GM21423 (cell line): ENCODE measurements at regions not wholly inside any gene's neighbourhood (a gene's known extent, or its start where the extent isn't known, plus 50 kb on each side); places are given as distances from the start of the nearest gene placed in this dataset.
"Not testable (repeated sequence)": the region's sequence is repeated elsewhere in the genome, so short reads cannot be mapped to it uniquely, and the experiment has no call there.

Experiments used
- ATAC-seq: cut with Tn5 transposase; IDR thresholded peaks from one replicate; pipeline ENCODE4 v1.9.1; 2021; ENCODE audit warnings: mild to moderate bottlenecking, moderate library complexity; ENCODE audit not compliant: unreplicated experiment

DNA sequence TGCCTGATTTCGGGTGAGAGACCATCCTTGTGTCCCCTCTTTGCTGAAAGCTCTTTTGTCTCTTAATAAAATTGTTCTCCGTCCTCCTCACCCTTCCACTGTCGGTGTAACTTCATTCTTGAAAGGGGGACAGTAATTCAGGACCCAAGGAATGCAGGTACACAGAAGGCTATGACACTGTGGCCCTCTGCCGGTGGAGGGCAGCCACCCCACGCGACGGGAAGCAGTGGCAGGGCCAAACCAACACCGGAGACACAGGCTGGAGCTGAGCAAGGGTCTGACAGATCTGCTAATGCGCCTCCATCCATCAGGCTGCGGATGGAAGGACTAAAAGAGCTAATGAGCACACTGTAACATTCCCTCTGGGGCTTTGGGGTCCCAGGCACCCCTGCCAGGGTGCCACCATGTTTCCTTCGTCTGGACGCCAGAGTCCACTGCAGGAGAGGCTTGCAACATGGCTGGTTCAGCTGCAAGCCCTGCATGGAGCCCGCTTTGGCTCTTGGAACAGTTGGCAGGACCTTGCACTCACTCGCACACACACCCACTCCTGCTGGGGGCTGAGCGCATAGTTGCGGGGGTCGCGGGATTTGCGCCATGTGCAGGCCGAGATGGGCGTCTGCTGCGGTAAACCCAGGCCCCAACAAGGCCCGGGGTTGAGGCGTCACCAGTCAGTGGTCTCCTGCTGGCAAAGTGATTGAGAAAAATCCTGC, 544.1 kb upstream of the CDH7 start:
- ATAC-seq, result no peak

DNA sequence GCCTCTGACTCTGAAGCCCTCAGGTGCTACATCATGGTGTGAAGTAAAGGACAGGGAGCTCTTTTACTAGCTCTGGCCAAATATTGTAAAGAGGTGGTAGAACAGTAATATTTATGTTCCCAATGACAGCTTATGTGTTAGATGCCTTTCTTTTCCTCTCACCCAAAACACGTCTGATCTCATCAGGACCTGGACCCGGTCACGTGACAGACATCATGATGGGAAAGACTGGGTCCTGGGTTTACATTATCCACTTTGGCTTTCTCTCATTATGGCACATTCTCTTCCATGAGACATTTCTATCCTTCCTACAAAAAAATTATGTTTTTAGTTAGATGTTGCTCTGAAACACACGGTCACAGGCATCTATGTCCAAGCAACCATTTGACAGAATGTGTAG, 548.7 kb upstream of the CDH7 start:
- no peak for ATAC-seq

DNA sequence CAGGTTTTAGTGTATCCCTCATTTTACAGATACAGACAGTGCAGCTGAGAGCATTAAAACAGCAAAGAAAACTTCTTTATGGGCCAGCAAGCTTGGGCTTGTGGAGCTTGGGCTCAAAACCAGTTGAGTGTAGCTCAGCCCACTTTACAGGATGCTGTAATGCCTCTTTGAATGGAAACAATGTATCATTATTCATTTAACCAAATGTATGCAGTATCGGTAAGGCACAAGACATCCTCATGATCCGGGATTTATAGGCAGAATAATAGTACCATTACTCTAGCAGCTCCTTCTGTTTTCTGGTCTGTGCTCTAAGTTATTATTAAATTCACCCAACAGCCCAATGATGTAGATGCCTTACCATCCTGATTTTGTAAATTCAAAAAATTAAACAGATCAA, 575.1 kb upstream of the CDH7 start:
- no peak for ATAC-seq

DNA sequence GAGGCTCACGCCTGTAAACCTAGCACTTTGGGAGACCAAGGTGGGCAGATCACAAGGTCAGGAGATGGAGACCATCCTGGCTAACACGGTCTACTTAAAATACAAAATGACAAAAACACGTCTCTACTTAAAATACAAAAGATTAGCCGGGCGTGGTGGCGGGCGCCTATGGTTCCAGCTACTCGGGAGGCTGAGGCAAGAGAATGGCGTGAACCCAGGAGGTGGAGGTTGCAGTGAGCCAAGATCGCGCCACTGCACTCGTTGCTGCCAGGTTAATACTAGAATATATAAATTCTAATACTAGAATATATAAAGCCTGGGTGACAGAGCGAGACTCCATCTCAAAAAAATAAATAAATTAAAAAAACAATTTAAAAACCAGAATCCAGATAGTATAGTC, 588.7 kb upstream of the CDH7 start:
- ATAC-seq, result not testable (repeated sequence)

DNA sequence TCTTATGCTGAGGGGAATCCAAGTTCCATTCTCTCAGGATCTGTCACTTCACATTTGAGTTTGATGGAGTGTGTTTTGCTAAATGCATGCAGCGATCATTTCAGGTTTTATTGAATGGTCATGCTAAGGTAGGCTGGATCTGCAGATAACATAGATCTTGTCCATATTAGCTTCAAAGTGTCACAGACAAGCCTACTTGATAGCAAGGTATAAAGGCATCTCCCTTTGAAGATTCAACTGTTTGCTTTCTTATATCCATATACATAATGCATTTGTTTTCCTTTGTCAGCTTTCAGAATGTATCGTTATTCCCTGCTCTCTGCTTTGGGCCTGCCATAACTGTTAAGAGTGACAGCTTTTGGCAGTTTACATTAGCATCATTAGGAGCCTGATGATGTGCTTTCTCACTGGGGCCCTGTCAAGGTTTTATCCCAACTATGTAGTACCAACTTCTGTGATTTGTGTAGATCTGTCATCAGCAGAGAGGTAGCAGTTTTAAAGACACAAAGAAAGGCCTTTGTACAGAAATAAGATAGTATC, 604.3 kb upstream of the CDH7 start:
- ATAC-seq, result no peak

DNA sequence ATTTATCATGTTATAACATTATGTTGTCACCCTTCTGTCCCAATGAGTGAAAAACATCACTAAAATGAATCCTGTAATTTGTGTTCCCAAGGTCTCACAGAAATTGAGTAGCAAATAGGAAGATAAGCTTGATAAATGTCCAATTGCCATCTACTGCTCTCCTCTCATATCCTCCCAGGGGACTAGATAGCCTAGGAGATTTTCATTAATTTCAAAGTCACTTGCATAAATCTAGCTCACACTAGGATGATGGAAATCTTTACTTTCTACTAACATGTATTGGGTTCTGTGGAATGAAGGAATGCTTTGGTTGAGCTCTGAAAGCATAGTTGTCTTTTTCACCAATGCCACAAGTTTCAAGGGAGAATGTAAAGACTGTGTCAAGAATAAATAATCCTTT, 605.5 kb upstream of the CDH7 start:
- no peak for ATAC-seq

DNA sequence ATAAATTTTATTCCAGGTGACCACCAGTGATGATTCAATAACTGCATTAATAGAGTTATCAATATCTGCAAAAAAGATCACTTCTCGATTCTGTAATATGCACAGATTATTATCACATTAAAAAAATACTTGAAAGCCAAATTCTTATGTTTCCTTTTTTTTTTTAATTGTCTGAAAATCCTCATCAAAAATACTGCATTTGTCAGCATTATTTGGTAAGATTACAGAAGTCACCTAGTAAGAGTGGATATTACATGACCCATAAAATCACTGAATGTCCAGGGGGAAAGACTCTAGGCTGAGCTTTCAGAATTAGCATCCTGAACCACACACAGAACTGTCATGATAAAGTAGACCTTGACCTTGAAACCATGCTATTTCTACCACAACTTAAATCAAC, 617.2 kb upstream of the CDH7 start:
- no peak for ATAC-seq

DNA sequence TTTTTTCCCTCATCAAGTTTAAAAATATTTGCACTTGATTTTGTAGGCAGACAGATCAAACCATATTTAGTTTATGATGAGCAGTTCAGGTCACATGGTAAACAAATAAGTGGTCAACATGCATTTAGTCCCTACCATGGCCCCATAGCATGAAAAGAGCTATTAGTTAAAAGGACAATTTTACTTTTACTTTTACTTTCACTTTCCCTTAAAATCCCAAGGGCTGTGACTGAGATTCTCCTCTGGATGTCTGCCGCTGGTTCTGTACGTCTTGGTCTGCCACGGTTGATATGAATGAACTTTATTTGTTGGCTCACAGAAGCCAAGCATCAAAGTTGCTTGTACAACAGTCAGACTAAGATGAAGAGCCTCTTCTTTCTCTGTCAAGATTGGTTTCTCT, 626.2 kb upstream of the CDH7 start:
- ATAC-seq, result no peak

DNA sequence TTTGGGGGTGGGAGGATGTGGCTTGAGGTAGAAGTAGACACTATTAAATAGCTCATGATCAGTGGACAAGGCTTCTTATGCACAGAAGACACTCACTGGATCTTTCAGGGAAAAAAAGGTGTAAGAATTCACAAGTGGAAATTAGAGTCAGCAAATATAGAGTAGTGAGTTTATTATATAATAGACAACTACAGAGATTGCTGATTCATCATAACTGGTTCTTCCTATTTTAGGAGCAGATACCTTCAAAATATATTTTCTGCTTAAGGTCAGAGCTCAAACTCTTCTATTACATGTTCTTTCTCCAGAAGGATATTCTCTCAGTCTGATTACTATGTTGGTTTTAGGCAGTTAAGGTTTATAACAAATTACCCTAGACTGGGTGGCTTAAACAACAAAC, 646.9 kb upstream of the CDH7 start:
- no peak for ATAC-seq

DNA sequence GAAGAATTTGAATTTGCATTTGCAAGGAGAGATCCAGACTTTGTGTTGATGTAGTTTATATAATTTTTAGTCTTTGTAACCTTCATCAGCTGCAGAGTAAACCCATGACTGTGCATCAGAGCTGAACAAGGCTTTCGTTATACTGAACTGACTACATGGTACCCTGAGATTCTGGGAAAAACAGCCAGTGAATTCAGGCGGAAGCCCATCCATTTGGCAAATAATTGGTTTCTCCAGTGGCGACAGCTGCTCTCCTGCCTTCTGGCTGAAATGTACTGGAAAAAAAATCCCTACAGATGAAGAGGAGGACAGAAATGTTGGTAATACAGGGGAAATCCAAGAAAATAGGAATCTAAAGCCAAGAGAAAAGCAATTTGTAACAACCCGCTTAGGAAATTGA, 657.5 kb upstream of the CDH7 start:
- ATAC-seq, result no peak

DNA sequence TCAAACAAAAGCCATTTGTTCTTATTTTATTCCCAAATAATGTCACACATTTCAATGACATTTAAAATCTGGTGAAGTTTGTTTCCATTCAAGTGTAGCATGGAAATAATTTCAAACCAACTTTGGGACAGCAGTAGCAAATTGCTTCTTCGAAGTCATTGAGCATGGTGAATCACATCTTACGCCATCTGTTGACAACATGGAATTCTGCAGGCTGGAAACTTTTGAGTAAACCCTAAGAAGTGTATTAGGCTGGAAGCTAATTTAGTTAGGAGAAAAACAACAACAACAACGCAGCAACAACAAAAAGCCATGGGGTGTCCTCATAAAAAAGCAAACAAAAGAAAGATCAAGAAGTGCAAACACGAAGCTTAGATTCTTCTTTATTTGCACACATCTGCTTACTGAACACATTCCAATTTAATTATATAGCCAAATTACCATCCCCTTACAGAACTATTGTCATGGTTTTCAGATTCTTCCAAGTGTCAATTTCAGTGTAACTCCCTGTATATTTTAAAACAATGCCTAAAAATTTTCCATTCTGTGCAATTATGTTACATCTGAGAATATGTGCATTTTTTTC, 659.0 kb upstream of the CDH7 start:
- no peak for ATAC-seq

DNA sequence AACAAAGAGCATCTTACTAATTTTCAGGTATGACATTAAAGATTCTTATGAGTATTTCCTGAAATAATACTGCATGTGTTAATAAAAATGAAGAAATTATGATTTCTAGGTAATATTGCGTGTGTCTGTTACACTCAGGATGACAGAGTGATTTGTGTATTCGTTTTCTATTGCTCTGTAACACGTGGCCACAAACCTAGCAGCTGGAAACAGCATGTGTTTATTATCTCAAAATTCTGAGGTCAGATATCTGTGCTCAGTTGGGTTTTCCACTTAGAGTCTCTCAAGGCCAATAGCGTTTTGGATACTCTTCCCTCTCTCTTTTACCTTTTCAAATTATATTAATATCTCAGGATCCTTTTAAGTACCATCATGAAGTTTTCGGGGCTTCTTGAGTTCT, 667.9 kb upstream of the CDH7 start:
- no peak for ATAC-seq

DNA sequence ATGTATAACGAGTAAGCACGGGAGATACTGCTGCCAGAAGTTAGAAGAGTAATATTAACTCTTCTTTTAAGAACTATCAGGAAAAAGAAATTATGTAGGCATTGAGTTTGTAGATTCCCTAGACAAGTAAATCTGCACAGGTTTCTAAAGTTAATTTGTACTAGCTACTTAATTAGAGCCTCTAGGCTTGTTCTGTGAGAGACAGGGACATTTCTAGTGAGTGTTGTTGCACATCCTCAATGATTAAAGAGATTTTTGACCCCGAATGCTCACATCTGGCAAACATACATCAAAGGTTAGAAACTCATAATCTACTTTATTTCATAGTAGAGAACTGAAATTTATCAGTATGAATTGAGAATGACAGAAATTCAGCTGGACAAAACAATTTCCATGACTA, 669.0 kb upstream of the CDH7 start:
- ATAC-seq, result no peak

DNA sequence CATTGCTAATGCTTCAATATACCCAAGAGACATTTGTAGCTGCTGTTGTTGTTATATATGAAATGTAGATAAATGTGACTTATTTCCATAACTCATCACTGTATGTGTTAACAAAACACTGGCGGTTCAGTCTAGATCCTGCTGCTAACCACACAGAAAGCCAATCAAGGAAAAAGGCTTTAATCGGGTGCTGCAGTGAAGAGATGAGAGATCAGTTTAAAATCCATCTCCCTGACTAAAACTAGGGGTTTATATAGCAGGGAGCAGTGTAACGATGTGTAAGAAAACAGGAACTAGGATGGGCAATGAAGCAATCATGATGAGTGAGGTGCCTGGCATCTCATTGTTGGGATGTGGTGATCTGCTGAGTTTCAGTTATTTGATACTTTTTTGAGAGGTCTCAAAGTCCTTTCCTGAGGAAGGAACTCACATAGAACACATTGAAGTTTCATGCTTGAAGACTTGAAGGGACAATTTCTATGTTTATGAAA, 677.7 kb upstream of the CDH7 start:
- ATAC-seq, result no peak

DNA sequence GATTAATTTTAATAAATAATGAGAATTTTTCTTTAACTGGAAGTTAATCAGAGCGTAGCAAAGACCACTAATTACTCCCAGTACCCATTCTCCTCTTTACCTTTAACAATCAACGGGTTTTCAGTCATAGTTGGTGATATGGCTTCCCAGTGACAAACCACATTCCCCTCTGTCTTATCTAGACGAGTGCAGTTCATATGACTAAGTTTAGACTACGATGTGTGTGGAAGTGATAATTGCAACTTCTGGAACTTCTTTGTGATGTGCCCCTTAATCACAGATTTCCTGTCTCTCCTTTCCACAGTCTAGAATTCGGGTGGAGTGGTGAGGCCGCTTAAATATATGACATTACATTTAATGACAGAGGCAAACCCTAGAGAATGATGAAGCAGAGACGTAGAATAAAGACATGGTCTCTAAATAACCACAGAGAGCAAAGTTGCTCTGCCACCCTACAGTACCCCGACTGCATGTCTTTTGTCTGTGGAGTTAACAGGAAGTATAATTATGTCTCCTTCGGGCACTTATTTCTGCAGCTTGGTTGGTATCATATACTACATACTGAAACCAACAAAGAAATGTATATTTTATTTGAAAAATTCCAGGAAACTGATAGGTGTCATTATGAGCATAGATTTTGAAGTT, 693.3 kb upstream of the CDH7 start:
- ATAC-seq, result no peak

DNA sequence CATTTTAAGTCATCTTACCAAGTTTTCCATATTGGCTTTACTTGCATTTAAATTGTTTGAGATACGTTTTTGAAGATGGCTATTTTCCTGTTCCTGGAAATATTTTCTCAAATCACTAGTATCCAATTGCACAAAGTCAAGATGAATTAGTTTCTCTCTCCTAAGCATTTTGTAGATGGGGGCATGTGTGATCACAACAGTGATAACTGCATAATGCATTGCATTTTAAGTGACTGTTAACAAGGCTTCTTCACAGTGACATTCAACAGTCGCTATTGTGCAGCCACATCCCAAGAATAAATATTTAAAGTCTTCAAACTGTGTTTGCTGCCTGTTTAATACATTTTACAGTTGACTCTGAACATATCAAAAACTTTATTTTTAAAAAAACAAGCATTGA, 694.2 kb upstream of the CDH7 start:
- ATAC-seq, result no peak

DNA sequence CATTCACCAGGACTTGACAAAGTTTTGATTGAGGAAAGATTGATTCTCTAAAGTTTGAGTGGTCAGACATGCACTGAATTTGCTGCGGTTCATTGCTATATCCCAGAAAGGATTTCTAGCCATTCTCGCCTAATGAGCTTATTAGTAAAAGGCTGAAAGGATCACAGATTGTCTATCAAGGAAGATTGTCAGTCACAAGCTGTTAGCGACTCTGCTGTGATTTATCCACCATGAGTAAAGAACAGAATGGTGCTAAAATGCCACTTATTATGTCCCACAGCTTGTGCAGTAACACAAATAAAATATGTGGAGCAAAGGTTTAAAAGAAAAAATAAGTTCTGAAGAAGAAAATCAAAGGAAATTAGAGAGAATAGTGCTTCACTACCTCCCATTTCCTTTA, 701.2 kb upstream of the CDH7 start:
- ATAC-seq, result no peak

DNA sequence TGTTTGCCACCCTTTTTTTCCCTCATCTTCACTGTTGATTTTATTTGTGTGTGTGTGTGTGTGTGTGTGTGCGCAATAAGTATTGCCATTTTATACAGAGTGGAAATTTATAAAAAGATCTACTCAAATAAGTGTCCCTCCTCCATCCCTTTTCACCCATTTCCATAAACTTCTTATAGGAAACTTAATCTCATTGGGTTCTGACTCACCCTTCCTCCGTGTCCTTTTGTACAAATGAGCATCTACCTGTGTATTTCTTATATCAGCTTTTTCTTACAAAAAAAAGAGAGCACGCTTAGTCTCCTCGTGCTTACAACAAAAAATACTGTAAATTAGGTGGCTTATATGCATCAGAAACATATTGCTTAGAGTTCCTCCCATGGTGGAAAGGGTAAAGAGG, 711.2 kb upstream of the CDH7 start:
- ATAC-seq, result no peak

DNA sequence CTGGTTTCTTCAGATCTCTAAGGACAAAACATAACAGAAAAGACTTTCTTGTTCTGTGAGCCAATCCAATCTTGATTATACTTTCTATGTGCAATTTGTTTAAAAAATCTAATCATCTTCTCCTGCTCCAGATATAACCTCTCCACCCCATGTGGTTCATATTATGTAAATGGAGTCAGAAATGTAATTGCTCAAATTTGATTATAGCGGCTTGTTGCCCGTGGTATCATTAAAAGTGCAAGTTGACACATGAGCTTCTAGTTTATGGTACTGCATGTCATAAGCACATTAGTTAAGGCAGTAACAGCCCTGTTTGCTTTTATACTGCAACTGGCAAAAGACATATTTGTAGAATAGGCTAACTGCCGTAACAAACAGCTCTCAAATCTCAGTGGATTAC, 715.1 kb upstream of the CDH7 start:
- no peak for ATAC-seq

DNA sequence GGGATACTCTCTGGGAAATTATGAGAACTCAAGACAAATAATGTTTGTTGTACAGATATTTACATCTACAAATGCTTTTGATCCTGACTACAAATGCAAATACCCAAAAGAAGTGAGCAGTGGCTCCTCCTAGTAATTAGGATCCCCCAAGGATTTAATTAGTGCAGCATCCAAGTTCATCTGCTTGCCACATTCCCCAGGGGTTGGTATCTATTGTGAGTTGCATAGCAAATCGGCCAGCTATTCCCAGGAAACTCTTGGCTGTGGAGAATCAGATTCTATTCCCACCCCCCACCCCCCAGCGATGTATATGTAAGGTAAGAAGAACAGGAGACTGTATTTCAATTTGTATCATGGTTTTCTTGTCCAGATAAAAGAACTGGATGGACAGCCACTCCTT, 725.1 kb upstream of the CDH7 start:
- ATAC-seq, result no peak

DNA sequence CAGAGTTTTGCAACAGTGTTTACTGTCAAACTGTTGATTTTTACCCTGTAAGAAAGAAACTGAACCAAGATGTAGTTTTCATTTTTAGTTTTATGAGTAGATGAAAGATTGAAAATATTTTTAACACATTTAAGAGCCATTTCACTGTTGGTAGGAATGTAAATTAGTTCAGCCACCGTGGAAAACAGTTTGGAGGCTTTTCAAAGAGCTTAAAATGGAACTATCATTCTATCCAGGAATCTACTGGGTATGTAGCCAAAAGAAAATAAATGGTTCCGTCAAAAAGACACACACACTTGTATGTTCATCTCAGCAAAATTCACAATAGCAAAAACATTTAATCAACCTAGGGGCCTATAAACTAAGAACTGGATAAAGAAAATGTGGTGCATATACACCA, 729.8 kb upstream of the CDH7 start:
- no peak for ATAC-seq

DNA sequence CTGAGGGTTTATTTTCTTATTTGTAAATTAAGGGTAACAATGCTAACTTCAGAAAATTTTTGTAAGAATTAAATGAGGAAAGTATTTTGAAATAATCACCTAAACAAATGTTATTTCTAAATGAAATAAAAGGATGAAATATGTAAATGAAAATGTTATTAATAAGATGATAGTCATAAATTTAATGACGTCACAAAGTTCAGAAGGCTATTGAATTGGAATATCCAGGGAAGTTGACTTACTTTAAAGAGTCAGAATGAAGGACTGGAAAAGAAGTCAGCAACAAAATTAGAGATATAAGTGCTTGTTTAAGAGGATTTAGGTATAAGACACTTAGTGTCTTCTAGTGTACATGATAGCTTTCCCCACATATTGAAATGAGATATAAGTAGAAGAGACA, 732.6 kb upstream of the CDH7 start:
- no peak for ATAC-seq
